ENCODE measurements at regions not wholly inside any gene's neighbourhood (a gene's known extent, or its start where the extent isn't known, plus 50 kb on each side); places are given as distances from the start of the nearest gene placed in this dataset.

DNA sequence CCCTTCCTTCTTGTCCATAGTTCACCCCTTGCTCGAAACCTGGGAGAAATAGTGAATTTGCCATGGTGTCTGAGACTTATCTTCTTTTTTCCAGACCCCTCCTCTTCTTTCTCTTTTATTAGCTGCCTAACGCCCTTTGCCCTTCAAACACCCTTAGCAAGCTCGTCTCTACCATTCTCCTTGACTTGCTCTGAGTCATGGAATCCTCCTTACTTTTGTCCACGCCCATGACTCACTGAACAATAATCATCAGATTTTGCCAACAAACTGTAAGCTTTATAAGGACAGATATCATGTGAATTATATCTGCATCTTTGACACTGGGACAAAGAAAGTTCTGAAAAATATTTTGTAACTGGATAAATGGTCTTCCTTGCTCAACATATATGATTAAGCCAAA, 67.1 kb upstream of the CNTNAP5 start:
- no peak for DNase-seq

DNA sequence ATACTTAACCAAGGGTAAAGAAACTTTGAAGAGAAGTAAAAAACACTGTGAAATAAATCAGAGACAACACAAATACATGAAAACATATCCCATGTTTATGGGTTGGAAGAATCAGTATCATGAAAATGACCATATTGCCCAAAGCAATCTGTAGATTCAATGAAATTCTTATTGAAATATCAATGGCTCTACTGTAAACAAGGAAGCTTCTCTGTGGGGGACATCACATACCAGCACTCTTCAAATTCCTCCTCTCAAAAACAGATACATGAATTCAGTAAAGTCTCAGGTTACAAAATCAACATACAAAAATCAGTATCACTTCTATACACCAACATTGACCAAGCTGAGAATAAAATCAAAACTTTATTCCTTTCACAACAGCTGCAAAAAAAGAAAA, 63.5 kb upstream of the CNTNAP5 start:
- no peak for DNase-seq

DNA sequence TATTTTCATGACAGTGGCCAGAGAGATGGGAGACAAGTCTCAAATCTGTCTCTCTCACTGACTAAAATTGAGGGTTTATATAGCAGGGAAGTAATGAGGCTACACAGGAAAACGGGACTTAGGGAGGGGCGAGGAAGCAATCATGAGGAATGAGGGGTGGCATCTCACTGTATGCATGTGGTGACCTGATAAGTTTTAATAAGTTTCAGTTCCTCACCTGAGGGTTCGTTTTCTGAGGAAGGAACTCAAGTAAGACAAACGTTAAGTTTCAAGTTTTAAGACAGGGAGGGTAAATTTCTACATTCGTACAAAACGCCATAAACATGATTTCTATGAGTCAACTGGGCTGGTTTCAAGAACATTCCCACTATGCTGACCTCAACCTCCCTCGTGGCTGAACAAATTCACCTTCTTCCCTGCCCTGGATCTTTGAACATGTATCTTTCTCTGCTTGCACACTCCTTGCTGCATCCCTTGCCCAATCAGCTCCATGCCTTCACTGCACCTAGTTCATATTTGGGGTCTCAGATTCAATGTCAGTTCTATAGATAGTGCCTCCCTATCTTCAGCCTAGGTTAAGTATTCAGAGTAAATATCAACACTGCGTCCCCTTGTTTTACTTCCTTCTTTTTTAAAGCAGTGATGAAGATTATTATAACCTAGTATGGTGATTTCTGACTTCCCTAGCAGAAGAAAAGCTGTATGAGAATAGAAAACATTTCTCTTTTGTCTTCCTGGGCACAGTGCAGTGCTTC, 53.3 kb upstream of the CNTNAP5 start:
- DNase-seq: no peak

All from NCI-H526 (cell line).